MM.1S (cell line): ENCODE measurements at regions not wholly inside any gene's neighbourhood (a gene's known extent, or its start where the extent isn't known, plus 50 kb on each side); places are given as distances from the start of the nearest gene placed in this dataset.

ENCODE experiments used
- CTCF ChIP-seq: fragments of 300-600 bp; sonication (generic); IDR thresholded peaks from 2 replicates; pipeline ENCODE4 v1.5.1; 2016; ENCODE audit warnings: antibody characterized with exemption, low read length, mixed read lengths
- EZH2 ChIP-seq: fragments of 300-600 bp; sonication (generic); optimal IDR thresholded peaks from 2 replicates; pipeline ENCODE3; 2017; ENCODE audit warnings: low read depth, mild to moderate bottlenecking, antibody characterized with exemption, low read length, mixed read lengths

GRCh38 chr5:56447656-56448055 lies 214.5 kb upstream of the ANKRD55 start:
- TF ChIP-seq CTCF (no peak), EZH2 (no peak)
